Stimulated activated CD4-positive, alpha-beta T cell treated with anti-CD3 and anti-CD28 coated beads, Interleukin-12 subunit alpha, Interleukin-12 subunit beta, amount 100 ng/mL, for 4 hours (primary cell): ENCODE measurements at regions not wholly inside any gene's neighbourhood (a gene's known extent, or its start where the extent isn't known, plus 50 kb on each side); places are given as distances from the start of the nearest gene placed in this dataset.
"Not testable (repeated sequence)": the region's sequence is repeated elsewhere in the genome, so short reads cannot be mapped to it uniquely, and the experiment has no call there.

Experiments used
- DNase-seq: peaks from one replicate; pipeline ENCODE4 v3.0.0-alpha.2; 2020

- no peak for DNase-seq
Observed at GRCh38 chr10:83522456-83522855, 616.9 kb upstream of the GHITM start.

GRCh38 chr10:83522881-83523386, 616.4 kb upstream of the GHITM start:
- DNase-seq = no peak

GRCh38 chr10:83527934-83528333, 611.4 kb upstream of the GHITM start:
- DNase-seq = no peak

GRCh38 chr10:83533290-83533689, 606.0 kb upstream of the GHITM start:
- no peak for DNase-seq

- DNase-seq = no peak
Observed at GRCh38 chr10:83536426-83536825, 602.9 kb upstream of the GHITM start.

GRCh38 chr10:83538047-83538446, 601.3 kb upstream of the GHITM start:
- no peak for DNase-seq

- no peak for DNase-seq
Observed at GRCh38 chr10:83539528-83540308, 599.6 kb upstream of the GHITM start.

- DNase-seq = no peak
Observed at GRCh38 chr10:83541046-83541445, 598.3 kb upstream of the GHITM start.

- no peak for DNase-seq
Observed at GRCh38 chr10:83542774-83543411, 596.4 kb upstream of the GHITM start.

GRCh38 chr10:83543691-83544462, 595.4 kb upstream of the GHITM start:
- DNase-seq = no peak

- no peak for DNase-seq
Observed at GRCh38 chr10:83545901-83546391, 593.4 kb upstream of the GHITM start.

GRCh38 chr10:83551190-83551589, 588.1 kb upstream of the GHITM start:
- not testable (repeated sequence) for DNase-seq

GRCh38 chr10:83553366-83553765, 585.9 kb upstream of the GHITM start:
- no peak for DNase-seq

- DNase-seq = no peak
Observed at GRCh38 chr10:83555264-83555663, 584.0 kb upstream of the GHITM start.

GRCh38 chr10:83562381-83562780, 576.9 kb upstream of the GHITM start:
- DNase-seq = no peak

- no peak for DNase-seq
Observed at GRCh38 chr10:83564889-83565588, 574.3 kb upstream of the GHITM start.

GRCh38 chr10:83572036-83572435, 567.3 kb upstream of the GHITM start:
- no peak for DNase-seq

- no peak for DNase-seq
Observed at GRCh38 chr10:83574770-83575169, 564.5 kb upstream of the GHITM start.

GRCh38 chr10:83577421-83577820, 561.9 kb upstream of the GHITM start:
- DNase-seq = no peak

- DNase-seq = no peak
Observed at GRCh38 chr10:83580373-83581012, 558.8 kb upstream of the GHITM start.

- no peak for DNase-seq
Observed at GRCh38 chr10:83582407-83583095, 556.8 kb upstream of the GHITM start.

GRCh38 chr10:83585686-83586085, 553.6 kb upstream of the GHITM start:
- no peak for DNase-seq
